ENCODE measurements at regions not wholly inside any gene's neighbourhood (a gene's known extent, or its start where the extent isn't known, plus 50 kb on each side); places are given as distances from the start of the nearest gene placed in this dataset.

- H3K9ac ChIP-seq (ENCODE audit: extremely low read depth, low read length, poor library complexity, severe bottlenecking), result no peak overlapping the region
- no peaks in the 10 kb centered on the region for H3K27me3 ChIP-seq (ENCODE audit: control insufficient read depth, insufficient read depth, low read length, poor library complexity, severe bottlenecking)
- 14 to 73% methylated on average over 1 to 5 of the region's 5 CpGs for WGBS, 2 experiments (ENCODE audit: insufficient coverage in 1 of 2, insufficient read length in 1 of 2)
- no peak overlapping the region for H3K27ac Mint-ChIP-seq
- no peak overlapping the region for H3K27ac ChIP-seq (ENCODE audit: low read depth, low read length)
- no peak overlapping the region for H3K4me3 Mint-ChIP-seq
- no peaks in the 10 kb centered on the region for H3K4me1 ChIP-seq (ENCODE audit: control insufficient read depth, insufficient read depth, low read length)
- no peaks in the 10 kb centered on the region for H3K9me3 Mint-ChIP-seq
- no peaks in the 10 kb centered on the region for H3K9me3 ChIP-seq (ENCODE audit: control insufficient read depth, low read length)
- TF ChIP-seq CTCF (conservative IDR thresholded peaks at IDR 0.05), result no peak
- DNase-seq, result peak; percentile 71
- H3K36me3 Mint-ChIP-seq (ENCODE audit: low read depth), result no peaks in the 10 kb centered on the region
- H3K4me3 ChIP-seq (ENCODE audit: low read length), result no peak overlapping the region
- no peaks in the 10 kb centered on the region for H3K36me3 ChIP-seq (ENCODE audit: control insufficient read depth, insufficient read depth, low read length)
- H3K4me1 Mint-ChIP-seq, result peaks cover 2% of the 10 kb centered on the region
- peaks cover 20% of the 10 kb centered on the region for H3K27me3 Mint-ChIP-seq (ENCODE audit: insufficient read depth)
These were observed 111.6 kb downstream of the MATN1 start for GRCh38 chr1:30611741-30612309.

DNA sequence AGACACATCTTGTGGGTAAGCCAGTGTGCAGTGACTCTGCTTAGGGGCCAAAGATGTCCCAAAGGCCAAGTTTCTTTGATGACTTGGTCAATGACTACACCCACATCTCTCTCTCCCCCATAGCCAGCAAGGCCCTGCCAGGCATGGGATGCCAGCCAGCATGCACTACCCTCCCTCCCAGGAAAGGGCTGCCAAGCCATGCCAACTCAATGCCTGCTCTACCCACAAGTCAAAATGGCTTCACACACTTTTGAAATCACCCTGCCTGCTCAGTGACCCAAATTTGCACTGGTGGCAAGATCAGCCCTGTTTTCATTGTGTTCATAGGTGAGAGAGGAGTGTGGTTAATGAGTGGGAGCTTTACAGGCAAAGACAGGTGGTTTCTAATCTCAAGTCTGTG is 112.5 kb downstream of the MATN1 start:
- no peaks in the 10 kb centered on the region for H3K9me3 ChIP-seq (ENCODE audit: control insufficient read depth, low read length)
- H3K27me3 ChIP-seq (ENCODE audit: control insufficient read depth, insufficient read depth, low read length, poor library complexity, severe bottlenecking), result no peaks in the 10 kb centered on the region
- no peak for DNase-seq
- no peak overlapping the region for H3K4me3 ChIP-seq (ENCODE audit: low read length)
- Mint-ChIP-seq H3K27me3 (ENCODE audit: insufficient read depth) (peaks cover 22% of the 10 kb centered on the region), H3K27ac (no peak overlapping the region), H3K4me3 (no peak overlapping the region), H3K4me1 (peaks cover 6% of the 10 kb centered on the region), H3K9me3 (no peaks in the 10 kb centered on the region), H3K36me3 (ENCODE audit: low read depth) (no peaks in the 10 kb centered on the region)
- no peaks in the 10 kb centered on the region for H3K4me1 ChIP-seq (ENCODE audit: control insufficient read depth, insufficient read depth, low read length)
- H3K9ac ChIP-seq (ENCODE audit: extremely low read depth, low read length, poor library complexity, severe bottlenecking), result no peak overlapping the region
- no peak for TF ChIP-seq CTCF (conservative IDR thresholded peaks at IDR 0.05)
- H3K27ac ChIP-seq (ENCODE audit: low read depth, low read length), result no peak overlapping the region
- H3K36me3 ChIP-seq (ENCODE audit: control insufficient read depth, insufficient read depth, low read length), result no peaks in the 10 kb centered on the region

DNA sequence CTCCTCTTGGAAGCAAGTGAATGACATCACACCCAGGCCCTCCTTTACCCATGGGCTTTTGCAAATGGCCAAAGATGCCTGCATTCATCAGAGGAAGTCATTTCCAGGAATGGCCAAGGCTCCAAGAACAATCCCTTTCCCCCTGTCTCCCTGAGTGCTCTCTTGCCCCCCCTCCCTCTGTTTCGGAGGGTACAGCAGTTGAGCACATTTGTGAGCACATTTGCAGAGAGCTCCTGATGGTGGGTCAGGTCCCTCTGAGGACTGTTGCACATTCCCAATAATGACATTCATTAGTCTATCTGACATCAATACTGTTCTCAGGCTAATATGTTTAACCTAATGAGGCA is 113.4 kb downstream of the MATN1 start:
- no peak for TF ChIP-seq CTCF (conservative IDR thresholded peaks at IDR 0.05)

More for the DNA sequence above, 113.4 kb downstream of the MATN1 start:
- no peaks in the 10 kb centered on the region for H3K9me3 Mint-ChIP-seq
- H3K4me1 Mint-ChIP-seq, result peaks cover 6% of the 10 kb centered on the region
- H3K27ac Mint-ChIP-seq, result no peak overlapping the region
- no peak overlapping the region for H3K9ac ChIP-seq (ENCODE audit: extremely low read depth, low read length, poor library complexity, severe bottlenecking)
- H3K27me3 ChIP-seq (ENCODE audit: control insufficient read depth, insufficient read depth, low read length, poor library complexity, severe bottlenecking), result no peaks in the 10 kb centered on the region
- peak; percentile 16 for DNase-seq
- no peaks in the 10 kb centered on the region for H3K9me3 ChIP-seq (ENCODE audit: control insufficient read depth, low read length)
- H3K36me3 Mint-ChIP-seq (ENCODE audit: low read depth), result no peaks in the 10 kb centered on the region
- H3K27ac ChIP-seq (ENCODE audit: low read depth, low read length), result no peak overlapping the region
- no peaks in the 10 kb centered on the region for H3K4me1 ChIP-seq (ENCODE audit: control insufficient read depth, insufficient read depth, low read length)
- H3K4me3 Mint-ChIP-seq, result no peak overlapping the region
- H3K36me3 ChIP-seq (ENCODE audit: control insufficient read depth, insufficient read depth, low read length), result no peaks in the 10 kb centered on the region
- WGBS, 2 experiments (ENCODE audit: insufficient coverage in 1 of 2, insufficient read length in 1 of 2), result 74 to 80% methylated on average over 1 of the region's 1 CpG
- no peak overlapping the region for H3K4me3 ChIP-seq (ENCODE audit: low read length)
- peaks cover 22% of the 10 kb centered on the region for H3K27me3 Mint-ChIP-seq (ENCODE audit: insufficient read depth)

Data from endodermal cell (in vitro differentiated cells).